Heart left ventricle (tissue), 16 donors: ENCODE measurements at regions not wholly inside any gene's neighbourhood (a gene's known extent, or its start where the extent isn't known, plus 50 kb on each side); places are given as distances from the start of the nearest gene placed in this dataset.

Source experiments
- ATAC-seq, 4 donors: fragments of 200-7000 bp; cut with Tn5 transposase; one replicate each; pipeline ENCODE4 v1.9.1; 2020 to 2022; ENCODE audit warnings: moderate library complexity in 4 of 4, mild to moderate bottlenecking in 3 of 4, moderate number of reproducible peaks in 1 of 4
- DNase-seq, 5 donors: peaks; one replicate each; pipeline ENCODE4 v3.0.0-alpha.2; 2020
- H3K27ac ChIP-seq, 12 donors: fragments of 200-600 bp; sonication (generic) in 4 of 12; one replicate each; pipeline versions ENCODE4 v1.5.0 to v1.8.0; 2016 to 2022; ENCODE audit warnings: mild to moderate bottlenecking in 2 of 12
- H3K27me3 ChIP-seq, 9 donors: fragments of 200-600 bp; sonication (generic) in 2 of 9; one replicate each; pipeline versions ENCODE4 v1.5.1 to v1.8.0; 2016 to 2022; ENCODE audit warnings: mild to moderate bottlenecking in 3 of 9
- H3K36me3 ChIP-seq, 9 donors: fragments of 200-600 bp; sonication (generic) in 2 of 9; one replicate each; pipeline versions ENCODE4 v1.5.0 to v1.8.0; 2018 to 2022; ENCODE audit warnings: mild to moderate bottlenecking in 2 of 9
- H3K4me1 ChIP-seq, 12 donors: fragments of 200-600 bp; sonication (generic) in 4 of 12; one replicate each; pipeline versions ENCODE4 v1.5.0 to v1.8.0; 2016 to 2022; ENCODE audit warnings: mild to moderate bottlenecking in 3 of 12
- H3K4me3 ChIP-seq, 12 donors: fragments of 200-600 bp; sonication (generic) in 4 of 12; one replicate each; pipeline versions ENCODE4 v1.5.0 to v1.8.0; 2017 to 2022; ENCODE audit warnings: mild to moderate bottlenecking in 9 of 12, moderate library complexity in 4 of 12
- H3K9me3 ChIP-seq, 12 donors: fragments of 200-600 bp; sonication (generic) in 4 of 12; one replicate each; pipeline versions ENCODE4 v1.5.0 to v1.8.0; 2016 to 2022; ENCODE audit warnings: mild to moderate bottlenecking in 1 of 12
- POLR2A ChIP-seq, 2 donors: fragments of 450-650 bp; IDR thresholded peaks; one replicate each; pipeline ENCODE4 v1.6.1; 2017; ENCODE audit warnings: antibody characterized with exemption in 2 of 2, mild to moderate bottlenecking in 2 of 2, moderate library complexity in 2 of 2
- WGBS, 4 donors: extraction: QIAGEN DNeasy Blood & Tissue Kit in 2 of 4; methylation state at CpG; one replicate each; pipeline versions ENCODE4 v1.1.5 to v1.1.7; 2013 to 2018; 5-methylcytosine and 5-hydroxymethylcytosine counted together
- intact Hi-C, 10 donors: fragments of 100-400 bp; cut with DNase I; formaldehyde crosslinking; loops; one replicate each; pipeline versions ENCODE4 v1.11.1 to v1.14.2; 2022
- TF ChIP-seq, protein P1 (sequence below), 12 donors: fragments of 200-600 bp; sonication (generic) in 4 of 12; IDR thresholded peaks; one replicate each; pipeline versions ENCODE4 v1.5.0 to v1.8.0; 2018 to 2022; ENCODE audit warnings: antibody characterized with exemption in 12 of 12, mild to moderate bottlenecking in 5 of 12
- donor health status: ischemic (EF 13 %, LVEDD 7.1; RV severe dilation, severe dysfunction).
- donor health status: healthy with polysubstance abuse.
- donor health status: DM: no; HTN: yes; CAD: no.
- donor health status: DM: no; HTN: no; CAD: no.
- donor health status: ischemic (EF 25% LVEDD 6.9; RV normal size, moderate dysfunction).
- donor health status: ischemic (EF 25% LVEDD 5.7; RV mildly dilated, moderate dysfunction).
- donor health status: healthy.
- donor health status: DM: yes; HTN: yes; CAD: no.
- donor health status: ischemic (EF 35%, LVEDD 5.7; RV mildly dilated, moderate dysfunction).
- donor health status: nonischemic (EF 11% LVEDD 7.7; RV severe dilation, severe dysfunction).
- donor health status: DM: yes; HTN: yes; CAD: no.
- donor health status: PGD.
- donor health status: ischemic (EF 29% LVEDD 5.4; RV normal size, mild dysfunction).
- donor health status: nonischemic (EF 23%, LVEDD 6.1; RV moderate dilation, normal function).

DNA sequence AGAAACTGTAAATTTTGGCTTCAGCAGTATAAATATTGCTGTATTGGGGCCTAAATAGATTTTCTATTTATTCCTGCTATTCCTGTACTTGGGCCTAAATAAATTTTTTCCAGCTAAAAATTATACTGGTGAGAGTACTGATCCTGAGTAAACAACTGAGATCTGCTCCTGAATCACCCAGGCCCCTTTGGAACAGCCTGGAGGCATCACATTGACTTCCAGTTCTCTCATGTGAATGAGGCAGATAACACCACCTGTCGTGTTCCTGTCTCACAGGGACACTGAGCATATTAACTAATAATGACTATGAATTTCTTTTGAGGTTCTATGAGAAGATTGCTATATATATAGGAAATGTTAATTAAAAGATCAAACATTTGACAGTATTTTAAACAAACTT lies 119.5 kb upstream of the PLCXD3 start:
- Histone ChIP-seq H3K9me3 (no peaks in the 10 kb centered on the region), H3K27ac (no peak overlapping the region), H3K27me3 (no peaks in the 10 kb centered on the region), H3K36me3 (no peaks in the 10 kb centered on the region), H3K4me3 (no peak overlapping the region), H3K4me1 (no peaks in the 10 kb centered on the region)
- ATAC-seq = no peak
- WGBS, 4 donors = 31 to 49% (median 38%) methylated on average over 1 of the region's 1 CpG
- intact Hi-C loops = loop anchor here in 3 of 10 donors (10.0 kb wide), 2 partner anchors 355 to 725 kb away; partner anchors contain the start of gene C7 (in 2 of the 3)
- TF ChIP-seq POLR2A (IDR thresholded peaks at IDR 0.05) = no peak
- DNase-seq = no peak

DNA sequence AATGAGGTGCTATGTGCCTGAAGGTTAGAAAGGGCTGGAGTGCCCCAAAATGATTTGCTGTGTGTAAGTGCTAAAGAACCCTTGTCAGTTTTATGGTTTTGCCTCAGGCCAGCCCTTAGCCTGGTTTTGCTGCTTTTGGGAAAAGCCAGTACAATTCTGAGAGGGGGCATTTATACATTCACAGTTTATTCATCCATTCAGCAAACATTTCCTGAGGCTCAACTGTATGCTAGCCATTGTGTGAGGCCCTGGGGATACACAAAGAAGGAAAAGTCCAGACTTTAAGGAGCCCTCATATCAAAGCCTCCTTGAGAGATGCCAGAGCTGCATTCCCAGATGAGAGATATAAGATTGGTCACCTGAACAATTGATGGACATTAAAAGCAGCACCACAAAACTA lies 115.2 kb upstream of the PLCXD3 start:
- Histone ChIP-seq H3K36me3 (no peaks in the 10 kb centered on the region), H3K4me1 (no peaks in the 10 kb centered on the region), H3K4me3 (no peak overlapping the region), H3K27ac (no peak overlapping the region), H3K9me3 (no peaks in the 10 kb centered on the region), H3K27me3 (no peaks in the 10 kb centered on the region)
- no peak for DNase-seq
- no peak for ATAC-seq
- TF ChIP-seq, protein P1, sequence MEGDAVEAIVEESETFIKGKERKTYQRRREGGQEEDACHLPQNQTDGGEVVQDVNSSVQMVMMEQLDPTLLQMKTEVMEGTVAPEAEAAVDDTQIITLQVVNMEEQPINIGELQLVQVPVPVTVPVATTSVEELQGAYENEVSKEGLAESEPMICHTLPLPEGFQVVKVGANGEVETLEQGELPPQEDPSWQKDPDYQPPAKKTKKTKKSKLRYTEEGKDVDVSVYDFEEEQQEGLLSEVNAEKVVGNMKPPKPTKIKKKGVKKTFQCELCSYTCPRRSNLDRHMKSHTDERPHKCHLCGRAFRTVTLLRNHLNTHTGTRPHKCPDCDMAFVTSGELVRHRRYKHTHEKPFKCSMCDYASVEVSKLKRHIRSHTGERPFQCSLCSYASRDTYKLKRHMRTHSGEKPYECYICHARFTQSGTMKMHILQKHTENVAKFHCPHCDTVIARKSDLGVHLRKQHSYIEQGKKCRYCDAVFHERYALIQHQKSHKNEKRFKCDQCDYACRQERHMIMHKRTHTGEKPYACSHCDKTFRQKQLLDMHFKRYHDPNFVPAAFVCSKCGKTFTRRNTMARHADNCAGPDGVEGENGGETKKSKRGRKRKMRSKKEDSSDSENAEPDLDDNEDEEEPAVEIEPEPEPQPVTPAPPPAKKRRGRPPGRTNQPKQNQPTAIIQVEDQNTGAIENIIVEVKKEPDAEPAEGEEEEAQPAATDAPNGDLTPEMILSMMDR (IDR thresholded peaks at IDR 0.05) = no peak
- no peak for TF ChIP-seq POLR2A (IDR thresholded peaks at IDR 0.05)
- intact Hi-C loops = no loop called here

DNA sequence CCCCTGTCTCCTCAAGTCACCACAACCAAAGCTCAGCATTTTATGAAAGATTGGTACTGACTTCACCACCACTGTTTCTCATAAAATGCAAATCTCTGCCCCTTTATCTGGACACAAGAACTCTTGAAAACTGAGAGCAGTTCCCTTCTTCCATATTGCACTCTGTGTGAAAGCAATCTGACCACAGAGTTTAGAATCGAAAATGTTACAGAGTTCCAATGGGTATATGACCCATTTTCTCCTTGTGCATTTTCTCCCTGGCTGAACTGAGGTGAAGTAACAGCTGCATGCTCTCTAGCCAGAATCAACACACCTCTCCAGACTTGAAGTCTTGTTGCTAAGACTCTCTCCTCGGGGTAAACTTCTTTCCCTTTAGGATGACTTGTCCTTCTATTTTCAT lies 111.0 kb upstream of the PLCXD3 start:
- no peaks in the 10 kb centered on the region for H3K9me3 ChIP-seq

DNA sequence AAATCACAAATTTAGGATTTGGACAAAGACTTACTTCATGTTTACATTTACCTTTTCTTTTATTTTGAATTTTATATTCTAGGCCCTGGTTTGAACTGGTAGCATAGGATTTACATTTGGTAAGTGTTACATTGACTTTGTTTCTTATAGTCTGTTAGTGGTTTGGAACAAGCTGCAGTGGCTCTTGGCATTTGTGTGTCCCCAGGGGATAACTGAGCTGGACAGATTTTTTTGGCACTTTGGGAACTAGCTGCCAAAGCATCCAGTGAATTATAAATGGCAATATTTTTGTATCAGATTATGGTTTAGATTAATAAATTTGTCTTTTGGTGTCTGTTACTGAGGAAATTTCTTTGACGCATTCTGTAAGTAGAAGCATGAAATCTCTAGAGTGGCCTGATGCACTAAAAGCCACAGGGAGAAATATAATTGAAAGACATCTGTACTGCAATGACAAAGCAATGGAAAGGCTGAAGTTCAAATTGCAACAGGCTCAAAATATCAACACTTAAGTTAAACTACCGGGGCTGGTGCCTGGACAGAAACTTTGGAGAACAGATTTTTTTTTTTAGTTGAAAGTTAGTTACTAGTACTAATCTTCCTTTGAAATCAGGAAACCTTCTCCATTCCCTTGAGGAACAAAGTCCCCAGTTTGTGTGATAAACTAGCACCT lies 107.6 kb upstream of the PLCXD3 start:
- intact Hi-C loops = no loop called here
- Histone ChIP-seq H3K27ac (no peak overlapping the region), H3K9me3 (no peaks in the 10 kb centered on the region), H3K4me1 (peaks cover 0 to 4% (median 0%) of the 10 kb centered on the region in 12 donors), H3K27me3 (no peaks in the 10 kb centered on the region), H3K36me3 (no peaks in the 10 kb centered on the region), H3K4me3 (no peak overlapping the region)
- ATAC-seq (no peak), DNase-seq (no peak)
- TF ChIP-seq POLR2A (IDR thresholded peaks at IDR 0.05) = no peak
- TF ChIP-seq, protein P1 (IDR thresholded peaks at IDR 0.05) = no peak
- WGBS, 4 donors = 59 to 78% (median 68%) methylated on average over 2 of the region's 2 CpGs

More for the DNA sequence above, 111.0 kb upstream of the PLCXD3 start:
- H3K4me1 ChIP-seq = peaks cover 0 to 4% (median 0%) of the 10 kb centered on the region in 12 donors
- 44 to 65% (median 57%) methylated on average over 2 of the region's 2 CpGs for WGBS, 4 donors
- H3K27ac ChIP-seq = no peak overlapping the region
- DNase-seq (no peak), ATAC-seq (no peak)
- intact Hi-C loops = no loop called here
- H3K4me3 ChIP-seq = no peak overlapping the region
- no peaks in the 10 kb centered on the region for H3K27me3 ChIP-seq
- H3K36me3 ChIP-seq = no peaks in the 10 kb centered on the region
- TF ChIP-seq POLR2A (IDR thresholded peaks at IDR 0.05) = no peak
- TF ChIP-seq, protein P1 (IDR thresholded peaks at IDR 0.05) = no peak

DNA sequence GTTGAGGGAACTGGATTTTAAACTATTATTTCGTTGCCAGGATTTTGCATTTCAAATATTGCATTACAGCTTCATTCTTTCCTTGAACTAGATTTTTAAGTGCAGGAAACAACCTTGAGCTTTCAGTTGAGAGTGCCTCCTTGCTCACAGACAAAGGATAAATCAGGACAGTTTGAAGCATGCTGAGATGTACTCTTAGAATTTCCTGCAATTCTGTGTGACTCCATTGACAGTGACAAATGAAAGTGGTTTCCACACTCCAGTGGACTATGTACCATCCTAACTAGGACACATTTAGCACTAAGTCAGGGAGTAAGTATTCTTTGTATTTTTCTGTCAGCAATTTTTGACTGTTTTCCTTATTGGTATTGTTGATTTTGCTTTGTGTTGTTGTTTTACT lies 100.0 kb upstream of the PLCXD3 start:
- TF ChIP-seq, protein P1 (IDR thresholded peaks at IDR 0.05) = no peak
- no peak for TF ChIP-seq POLR2A (IDR thresholded peaks at IDR 0.05)
- ATAC-seq (no peak), DNase-seq (no peak)
- Histone ChIP-seq H3K4me1 (no peaks in the 10 kb centered on the region), H3K36me3 (no peaks in the 10 kb centered on the region), H3K4me3 (no peak overlapping the region), H3K27me3 (no peaks in the 10 kb centered on the region), H3K27ac (no peak overlapping the region), H3K9me3 (peaks cover 0 to 12% (median 0%) of the 10 kb centered on the region in 12 donors)
- 62 to 74% (median 68%) methylated on average over 1 of the region's 1 CpG for WGBS, 4 donors
- intact Hi-C loops = no loop called here
